Epithelial cell of proximal tubule (primary cell): ENCODE measurements at regions not wholly inside any gene's neighbourhood (a gene's known extent, or its start where the extent isn't known, plus 50 kb on each side); places are given as distances from the start of the nearest gene placed in this dataset.

Experiments
- DNase-seq: peaks from one replicate; pipeline ENCODE4 v3.0.0-alpha.2; 2011; ENCODE audit warnings: low read depth
- H3K4me3 ChIP-seq: 2 replicates; pipeline ENCODE4 v1.5.1; 2011; ENCODE audit warnings: low read depth, mild to moderate bottlenecking, low read length
- TF ChIP-seq, protein P1 (sequence below): conservative IDR thresholded peaks from 2 replicates; pipeline ENCODE4 v1.5.1; 2012; ENCODE audit warnings: low read depth, mild to moderate bottlenecking, low read length

DNA sequence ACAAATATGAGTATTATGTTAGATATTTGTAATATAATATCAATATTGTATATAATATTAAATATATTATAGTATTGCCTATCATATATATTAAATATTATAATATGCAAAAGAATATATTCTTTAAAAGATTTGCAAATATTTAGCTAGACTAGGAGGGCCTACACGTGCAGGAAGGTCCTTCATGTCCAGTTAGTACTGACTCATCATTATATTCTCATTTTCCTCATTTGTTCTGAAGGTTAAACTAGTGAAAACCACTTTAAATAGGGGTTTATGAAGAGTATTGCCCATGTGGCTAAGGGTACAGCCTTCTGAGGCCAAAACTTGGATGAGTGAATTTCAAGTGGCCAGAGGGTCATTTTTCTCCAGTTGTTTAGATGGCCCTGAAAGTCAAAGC is 293.0 kb upstream of the VRK2 start:
- no peak for DNase-seq
- no peak overlapping the region for H3K4me3 ChIP-seq
- TF ChIP-seq, protein P1, sequence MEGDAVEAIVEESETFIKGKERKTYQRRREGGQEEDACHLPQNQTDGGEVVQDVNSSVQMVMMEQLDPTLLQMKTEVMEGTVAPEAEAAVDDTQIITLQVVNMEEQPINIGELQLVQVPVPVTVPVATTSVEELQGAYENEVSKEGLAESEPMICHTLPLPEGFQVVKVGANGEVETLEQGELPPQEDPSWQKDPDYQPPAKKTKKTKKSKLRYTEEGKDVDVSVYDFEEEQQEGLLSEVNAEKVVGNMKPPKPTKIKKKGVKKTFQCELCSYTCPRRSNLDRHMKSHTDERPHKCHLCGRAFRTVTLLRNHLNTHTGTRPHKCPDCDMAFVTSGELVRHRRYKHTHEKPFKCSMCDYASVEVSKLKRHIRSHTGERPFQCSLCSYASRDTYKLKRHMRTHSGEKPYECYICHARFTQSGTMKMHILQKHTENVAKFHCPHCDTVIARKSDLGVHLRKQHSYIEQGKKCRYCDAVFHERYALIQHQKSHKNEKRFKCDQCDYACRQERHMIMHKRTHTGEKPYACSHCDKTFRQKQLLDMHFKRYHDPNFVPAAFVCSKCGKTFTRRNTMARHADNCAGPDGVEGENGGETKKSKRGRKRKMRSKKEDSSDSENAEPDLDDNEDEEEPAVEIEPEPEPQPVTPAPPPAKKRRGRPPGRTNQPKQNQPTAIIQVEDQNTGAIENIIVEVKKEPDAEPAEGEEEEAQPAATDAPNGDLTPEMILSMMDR = no peak

DNA sequence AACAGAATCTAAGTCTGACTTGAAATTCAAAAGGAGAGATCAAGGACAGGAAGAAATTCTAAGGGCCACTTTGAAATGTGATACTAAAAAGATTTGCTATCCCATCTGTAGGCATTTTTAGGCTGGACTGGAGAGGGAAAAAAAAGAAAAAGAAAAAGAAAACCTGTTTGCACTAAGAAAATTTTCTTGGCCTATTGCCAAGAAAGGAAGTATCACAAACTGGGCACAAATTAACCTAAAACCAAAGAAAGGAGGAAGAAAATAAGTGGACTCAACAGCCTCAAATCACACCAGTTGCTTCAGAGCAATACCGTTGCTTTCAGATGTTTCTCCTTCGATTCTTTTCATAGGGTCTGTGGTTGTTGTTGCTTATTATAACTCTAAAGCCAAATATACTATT is 287.9 kb upstream of the VRK2 start:
- TF ChIP-seq, protein P1 = no peak
- H3K4me3 ChIP-seq = no peak overlapping the region
- no peak for DNase-seq

DNA sequence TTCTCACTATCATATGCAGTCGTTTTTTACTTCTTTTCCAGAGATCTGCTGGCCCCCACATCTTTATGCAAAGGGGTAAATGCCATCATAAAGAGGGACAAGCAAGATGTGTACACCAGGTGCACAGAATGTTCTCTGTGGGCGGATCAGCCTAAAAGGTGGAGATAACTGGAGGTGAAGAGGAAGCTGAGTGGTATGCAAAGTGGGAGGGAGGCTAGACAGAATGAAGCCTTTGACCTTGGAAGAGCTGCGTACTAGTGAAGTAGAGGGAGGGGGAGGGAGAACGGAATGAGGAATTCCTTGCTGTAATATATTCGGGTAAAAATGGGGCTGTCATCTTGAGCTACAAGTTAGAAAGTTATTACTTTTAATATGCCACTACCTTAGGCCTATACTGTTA is 287.5 kb upstream of the VRK2 start:
- peak overlapping the region; percentile 38 for H3K4me3 ChIP-seq
- TF ChIP-seq, protein P1 = no peak
- DNase-seq = no peak

DNA sequence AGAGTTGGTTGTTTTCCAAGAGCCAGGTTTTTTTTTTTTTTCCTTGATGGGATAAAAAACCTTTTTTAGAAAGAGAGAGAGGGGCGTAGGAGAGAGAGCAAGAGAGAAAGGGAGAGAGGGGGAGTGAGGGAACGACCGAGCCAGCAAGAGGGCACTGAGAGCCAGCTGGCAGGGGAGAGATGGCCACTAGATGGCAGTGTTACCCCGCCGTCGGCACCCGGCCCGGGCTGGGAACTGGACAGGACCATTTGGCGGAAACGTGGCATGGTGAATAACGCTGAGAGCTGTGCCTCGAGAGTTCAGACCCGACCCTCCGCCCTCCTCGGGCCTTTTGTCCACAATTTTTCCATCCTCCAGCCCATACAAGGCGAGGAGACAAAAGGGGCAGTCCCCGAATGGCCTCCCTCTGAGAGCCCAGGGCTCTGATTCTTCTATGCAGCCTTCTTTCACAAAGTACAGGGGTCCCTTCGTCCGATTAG is 286.7 kb upstream of the VRK2 start:
- peak; percentile 3 for DNase-seq
- TF ChIP-seq, protein P1 = peak; percentile 95
- peak overlapping the region; percentile 49 for H3K4me3 ChIP-seq

DNA sequence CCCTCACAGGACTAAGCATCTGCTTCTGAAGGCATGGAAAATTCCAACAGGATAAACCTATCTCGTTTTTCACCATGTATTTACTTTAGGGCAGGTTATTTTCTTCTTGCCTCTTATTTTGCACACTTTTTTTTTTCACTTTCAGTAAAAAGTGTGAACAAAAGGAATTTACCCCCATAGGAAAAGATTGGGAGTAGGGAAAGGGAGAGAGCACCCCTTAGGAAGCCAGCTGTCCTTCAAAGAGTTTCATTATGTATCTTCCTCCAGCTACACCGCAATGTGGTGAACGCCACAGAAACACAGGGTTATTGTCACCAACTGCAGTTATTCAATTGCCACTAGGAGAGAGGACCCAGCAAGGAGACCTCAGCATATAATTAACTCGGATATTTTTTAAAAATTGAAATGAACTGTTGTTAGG is 286.2 kb upstream of the VRK2 start:
- peak overlapping the region; percentile 49 for H3K4me3 ChIP-seq
- DNase-seq = no peak
- TF ChIP-seq, protein P1 = no peak

DNA sequence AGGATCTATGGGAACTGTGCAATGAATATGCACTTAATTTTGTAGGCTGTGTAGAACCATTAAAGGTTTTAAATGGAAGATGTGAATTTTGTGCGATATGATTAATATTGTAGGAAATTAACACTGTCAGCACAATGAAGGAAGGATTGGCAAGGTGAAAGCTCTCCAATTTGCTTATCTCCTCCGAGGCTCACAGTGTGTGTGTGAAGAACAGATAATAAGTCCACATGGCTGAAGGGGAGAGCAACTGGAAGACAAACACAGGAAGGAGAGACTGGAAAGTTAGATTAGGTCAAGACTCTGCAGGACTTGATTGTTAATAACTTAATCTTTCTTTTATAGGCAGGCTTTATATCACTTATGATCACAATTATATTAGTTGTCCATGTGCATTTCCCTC is 269.7 kb upstream of the VRK2 start:
- TF ChIP-seq, protein P1 = no peak

DNA sequence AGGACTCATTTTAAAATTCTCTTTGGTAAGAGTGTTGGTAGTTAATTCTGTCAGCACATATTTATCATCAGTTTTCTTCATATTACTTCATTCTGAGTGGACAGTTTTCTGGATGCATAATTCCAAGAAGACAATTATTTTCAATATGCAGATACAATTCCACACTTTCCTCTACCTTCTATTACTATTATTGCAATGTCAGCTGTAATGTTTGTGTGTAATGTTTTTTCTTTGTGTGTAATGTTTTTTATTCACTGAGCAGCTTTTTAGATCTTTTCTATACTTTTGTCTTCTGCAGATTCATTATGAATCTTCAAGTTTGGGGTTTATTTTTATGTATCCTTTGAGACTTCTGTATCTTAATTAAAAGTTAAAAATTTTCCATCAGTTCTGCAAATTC is 264.0 kb upstream of the VRK2 start:
- TF ChIP-seq, protein P1 = no peak
- H3K4me3 ChIP-seq = no peak overlapping the region
- no peak for DNase-seq

More for the DNA sequence above, 269.7 kb upstream of the VRK2 start:
- DNase-seq = no peak
- H3K4me3 ChIP-seq = no peak overlapping the region
